Gastrocnemius medialis (tissue), 4 donors: ENCODE measurements at regions not wholly inside any gene's neighbourhood (a gene's known extent, or its start where the extent isn't known, plus 50 kb on each side); places are given as distances from the start of the nearest gene placed in this dataset.

Source experiments
- POLR2A ChIP-seq, 2 donors: fragments of 450-650 bp; IDR thresholded peaks; one replicate each; pipeline ENCODE4 v1.6.1; 2017; ENCODE audit warnings: antibody characterized with exemption in 2 of 2, mild to moderate bottlenecking in 2 of 2, moderate library complexity in 2 of 2
- TF ChIP-seq, protein P1 (sequence below), 5 experiments: fragments of 450-650 bp in 3 of 5; fragments of 200-600 bp in 2 of 5; sonication (generic) in 2 of 5; IDR thresholded peaks in 4 of 5; conservative IDR thresholded peaks in 1 of 5; 1 replicate in 4 of 5; 2 replicates in 1 of 5; pipeline ENCODE4 v1.5.1; 2016 to 2019; ENCODE audit warnings: antibody characterized with exemption in 5 of 5, mild to moderate bottlenecking in 3 of 5, moderate library complexity in 3 of 5

DNA sequence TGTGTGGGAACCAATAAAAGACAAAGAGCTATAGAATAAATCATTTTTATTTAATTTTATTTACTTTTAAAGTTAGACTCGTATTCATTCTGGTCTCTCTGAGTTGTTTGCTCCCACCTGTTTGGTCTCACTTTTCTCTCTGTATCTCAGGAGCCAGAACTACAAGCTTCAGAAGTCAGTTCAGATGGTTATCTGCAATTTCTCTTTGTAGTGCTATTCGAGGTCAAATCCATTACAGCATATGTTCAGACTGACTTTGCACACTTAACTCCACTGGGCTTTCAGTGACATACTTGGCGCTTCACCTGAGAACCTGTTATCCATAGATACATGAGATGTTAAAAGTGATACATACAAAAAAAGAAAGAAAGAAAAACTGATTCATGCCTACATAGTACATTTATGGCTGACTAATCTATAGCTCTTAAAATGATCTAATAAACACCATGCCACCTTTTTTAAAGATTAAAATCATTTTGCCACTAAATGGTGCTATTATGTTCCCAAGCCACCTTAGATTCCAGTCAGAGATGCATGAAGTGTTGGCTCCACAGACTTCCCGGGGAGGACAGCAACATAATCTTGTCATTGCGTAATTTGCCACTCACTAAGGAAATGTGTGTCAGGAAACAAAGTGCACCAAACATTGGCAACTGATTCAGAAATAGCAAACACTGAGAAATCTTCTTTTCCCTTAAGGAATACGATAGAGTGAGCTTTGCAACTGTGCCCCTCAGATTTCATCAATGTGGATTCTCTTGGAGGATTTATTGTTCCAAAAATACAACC is 396.7 kb downstream of the HACE1 start:
- TF ChIP-seq, protein P1, sequence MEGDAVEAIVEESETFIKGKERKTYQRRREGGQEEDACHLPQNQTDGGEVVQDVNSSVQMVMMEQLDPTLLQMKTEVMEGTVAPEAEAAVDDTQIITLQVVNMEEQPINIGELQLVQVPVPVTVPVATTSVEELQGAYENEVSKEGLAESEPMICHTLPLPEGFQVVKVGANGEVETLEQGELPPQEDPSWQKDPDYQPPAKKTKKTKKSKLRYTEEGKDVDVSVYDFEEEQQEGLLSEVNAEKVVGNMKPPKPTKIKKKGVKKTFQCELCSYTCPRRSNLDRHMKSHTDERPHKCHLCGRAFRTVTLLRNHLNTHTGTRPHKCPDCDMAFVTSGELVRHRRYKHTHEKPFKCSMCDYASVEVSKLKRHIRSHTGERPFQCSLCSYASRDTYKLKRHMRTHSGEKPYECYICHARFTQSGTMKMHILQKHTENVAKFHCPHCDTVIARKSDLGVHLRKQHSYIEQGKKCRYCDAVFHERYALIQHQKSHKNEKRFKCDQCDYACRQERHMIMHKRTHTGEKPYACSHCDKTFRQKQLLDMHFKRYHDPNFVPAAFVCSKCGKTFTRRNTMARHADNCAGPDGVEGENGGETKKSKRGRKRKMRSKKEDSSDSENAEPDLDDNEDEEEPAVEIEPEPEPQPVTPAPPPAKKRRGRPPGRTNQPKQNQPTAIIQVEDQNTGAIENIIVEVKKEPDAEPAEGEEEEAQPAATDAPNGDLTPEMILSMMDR (IDR thresholded peaks at IDR 0.05 in 4 of 5, conservative IDR thresholded peaks at IDR 0.05 in 1 of 5) = no peak
- TF ChIP-seq POLR2A (IDR thresholded peaks at IDR 0.05) = no peak
